Activated B cell treated with CpG ODN at 0.5 μM for 24 hours (primary cell): ENCODE measurements at regions not wholly inside any gene's neighbourhood (a gene's known extent, or its start where the extent isn't known, plus 50 kb on each side); places are given as distances from the start of the nearest gene placed in this dataset.

Source experiments
- ATAC-seq: fragments of 200-7000 bp; cut with Tn5 transposase; one replicate; pipeline ENCODE4 v1.10.0; 2021; ENCODE audit warnings: low read depth, mild to moderate bottlenecking, moderate library complexity
- CTCF ChIA-PET: fragments of 350-600 bp; sonication (Branson Sonifier 250); formaldehyde crosslinking; loops from one replicate; lab custom pipeline; 2021; ENCODE audit warnings: antibody characterized with exemption; lab: Charles Lee
- POLR2A ChIA-PET: fragments of 350-600 bp; sonication (Branson Sonifier 250); formaldehyde crosslinking; loops from one replicate; lab custom pipeline; 2021; ENCODE audit warnings: antibody characterized with exemption; lab: Charles Lee
- DNase-seq: peaks from one replicate; pipeline ENCODE4 v3.0.0; 2022
- H3K27ac Mint-ChIP-seq: one replicate; pipeline ENCODE4 v1.8.0; 2020; ENCODE audit warnings: mixed read lengths
- H3K27me3 Mint-ChIP-seq: one replicate; pipeline ENCODE4 v1.8.0; 2021; ENCODE audit warnings: mixed read lengths
- H3K36me3 Mint-ChIP-seq: one replicate; pipeline ENCODE4 v1.8.0; 2021; ENCODE audit warnings: low read depth, mixed read lengths
- H3K4me1 Mint-ChIP-seq: one replicate; pipeline ENCODE4 v1.8.0; 2021; ENCODE audit warnings: mixed read lengths
- H3K4me3 Mint-ChIP-seq: one replicate; pipeline ENCODE4 v1.8.0; 2020; ENCODE audit warnings: mild to moderate bottlenecking, mixed read lengths
- H3K9me3 Mint-ChIP-seq: one replicate; pipeline ENCODE4 v1.8.0; 2020; ENCODE audit warnings: mixed read lengths
- intact Hi-C: fragments of 100-400 bp; cut with micrococcal nuclease; formaldehyde crosslinking; loops from one replicate; pipeline ENCODE4 v1.15.1; 2024
- TF ChIP-seq, protein P1 (sequence below): fragments of 200-600 bp; IDR thresholded peaks from one replicate; pipeline ENCODE4 v1.8.0; 2022; ENCODE audit warnings: antibody characterized with exemption, mild to moderate bottlenecking

DNA sequence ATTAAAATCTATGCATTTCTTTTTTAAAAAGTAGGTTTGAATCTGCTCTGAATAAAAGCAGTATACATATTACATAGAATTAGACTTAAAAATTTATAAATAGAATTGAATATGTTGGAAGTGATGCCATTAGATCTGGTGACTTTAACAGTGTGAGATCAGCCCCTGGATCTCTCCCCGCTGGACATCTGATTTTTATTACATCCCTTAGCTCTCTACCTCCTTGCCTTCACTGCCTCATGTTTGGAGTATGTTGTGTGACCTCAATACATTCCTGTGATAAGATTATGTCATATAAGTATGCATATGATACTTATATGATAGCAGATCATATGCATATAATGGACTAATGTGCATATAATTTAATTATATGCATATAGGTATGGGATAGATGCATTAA is 643.4 kb upstream of the NR2F2 start:
- H3K9me3 Mint-ChIP-seq: peaks cover 9% of the 10 kb centered on the region
- H3K27me3 Mint-ChIP-seq: no peaks in the 10 kb centered on the region
- DNase-seq (no peak), ATAC-seq (no peak)
- ChIA-PET CTCF (no interaction called here), POLR2A (no interaction called here)
- no peak overlapping the region for H3K27ac Mint-ChIP-seq
- H3K4me3 Mint-ChIP-seq: no peak overlapping the region
- no peaks in the 10 kb centered on the region for H3K4me1 Mint-ChIP-seq
- H3K36me3 Mint-ChIP-seq: no peaks in the 10 kb centered on the region
- TF ChIP-seq, protein P1, sequence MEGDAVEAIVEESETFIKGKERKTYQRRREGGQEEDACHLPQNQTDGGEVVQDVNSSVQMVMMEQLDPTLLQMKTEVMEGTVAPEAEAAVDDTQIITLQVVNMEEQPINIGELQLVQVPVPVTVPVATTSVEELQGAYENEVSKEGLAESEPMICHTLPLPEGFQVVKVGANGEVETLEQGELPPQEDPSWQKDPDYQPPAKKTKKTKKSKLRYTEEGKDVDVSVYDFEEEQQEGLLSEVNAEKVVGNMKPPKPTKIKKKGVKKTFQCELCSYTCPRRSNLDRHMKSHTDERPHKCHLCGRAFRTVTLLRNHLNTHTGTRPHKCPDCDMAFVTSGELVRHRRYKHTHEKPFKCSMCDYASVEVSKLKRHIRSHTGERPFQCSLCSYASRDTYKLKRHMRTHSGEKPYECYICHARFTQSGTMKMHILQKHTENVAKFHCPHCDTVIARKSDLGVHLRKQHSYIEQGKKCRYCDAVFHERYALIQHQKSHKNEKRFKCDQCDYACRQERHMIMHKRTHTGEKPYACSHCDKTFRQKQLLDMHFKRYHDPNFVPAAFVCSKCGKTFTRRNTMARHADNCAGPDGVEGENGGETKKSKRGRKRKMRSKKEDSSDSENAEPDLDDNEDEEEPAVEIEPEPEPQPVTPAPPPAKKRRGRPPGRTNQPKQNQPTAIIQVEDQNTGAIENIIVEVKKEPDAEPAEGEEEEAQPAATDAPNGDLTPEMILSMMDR: no peak
- intact Hi-C loops: no loop called here

- peaks cover 7% of the 10 kb centered on the region for H3K9me3 Mint-ChIP-seq
- intact Hi-C loops: no loop called here
- ATAC-seq (no peak), DNase-seq (no peak)
- CTCF ChIA-PET: no interaction called here
- H3K27ac Mint-ChIP-seq: no peak overlapping the region
- H3K36me3 Mint-ChIP-seq: no peaks in the 10 kb centered on the region
- TF ChIP-seq, protein P1: no peak
- no peaks in the 10 kb centered on the region for H3K27me3 Mint-ChIP-seq
- H3K4me3 Mint-ChIP-seq: no peak overlapping the region
- H3K4me1 Mint-ChIP-seq: no peaks in the 10 kb centered on the region
- POLR2A ChIA-PET: no interaction called here
Measured at GRCh38 chr15:95687686-95688085, 642.8 kb upstream of the NR2F2 start.

DNA sequence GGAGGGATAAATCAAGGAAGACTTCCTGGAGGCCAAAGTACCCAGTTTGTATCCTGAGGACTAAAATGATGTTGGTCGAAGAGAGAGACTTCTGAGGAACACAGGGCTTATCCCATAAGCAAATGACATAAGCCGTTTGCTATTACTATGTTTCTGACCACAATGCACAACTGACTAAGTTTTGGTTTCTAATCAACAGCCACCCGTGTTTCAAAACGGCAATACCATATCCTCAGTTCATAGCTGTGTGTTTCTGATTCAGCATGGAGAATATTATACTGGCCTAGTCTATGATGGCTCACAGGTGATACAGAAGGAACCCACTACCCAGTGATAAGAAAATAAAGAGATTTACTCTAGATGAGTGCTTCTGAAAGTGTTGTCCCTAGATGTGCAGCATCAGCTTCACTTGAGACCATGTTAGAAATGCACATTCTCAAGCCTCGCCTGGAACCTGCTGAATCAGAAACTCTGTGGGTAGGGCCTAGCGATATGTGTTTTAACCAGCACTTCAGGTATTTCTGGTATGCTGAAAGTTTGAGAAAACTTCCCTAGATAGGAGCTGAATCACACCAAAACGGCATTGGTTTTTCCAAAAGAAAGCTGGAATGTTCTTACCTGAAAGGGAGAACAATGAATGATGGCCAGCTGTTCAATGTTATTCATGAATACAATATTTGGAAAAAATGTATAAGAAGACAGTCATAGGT is 639.7 kb upstream of the NR2F2 start:
- ChIA-PET CTCF (no interaction called here), POLR2A (no interaction called here)
- TF ChIP-seq, protein P1: no peak
- Mint-ChIP-seq H3K4me3 (no peak overlapping the region), H3K27me3 (no peaks in the 10 kb centered on the region), H3K36me3 (no peaks in the 10 kb centered on the region), H3K4me1 (no peaks in the 10 kb centered on the region), H3K27ac (no peak overlapping the region), H3K9me3 (peaks cover 24% of the 10 kb centered on the region)
- ATAC-seq: no peak
- intact Hi-C loops: no loop called here
- no peak for DNase-seq

DNA sequence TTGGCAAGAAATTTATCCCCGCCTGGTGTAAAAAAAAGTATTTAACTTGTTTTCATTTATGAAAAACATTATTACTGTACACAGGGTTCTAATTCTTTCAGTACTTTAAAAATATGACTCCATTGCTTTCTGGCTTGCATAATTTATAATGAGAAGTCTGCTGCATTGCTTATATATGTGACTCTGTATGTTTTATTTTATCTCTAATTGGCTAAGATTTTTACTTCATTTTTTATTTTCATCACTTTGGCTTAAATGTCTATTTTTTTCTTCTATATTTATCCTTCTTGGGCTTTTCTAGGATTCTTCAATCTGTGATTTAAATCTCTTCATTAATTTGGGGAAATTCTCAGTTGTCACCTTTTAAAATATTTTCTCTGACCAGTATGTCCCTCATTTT is 636.6 kb upstream of the NR2F2 start:
- ChIA-PET CTCF (no interaction called here), POLR2A (no interaction called here)
- ATAC-seq: no peak
- intact Hi-C loops: no loop called here
- H3K27me3 Mint-ChIP-seq: no peaks in the 10 kb centered on the region
- no peak overlapping the region for H3K27ac Mint-ChIP-seq
- TF ChIP-seq, protein P1: no peak
- peaks cover 24% of the 10 kb centered on the region for H3K9me3 Mint-ChIP-seq
- no peaks in the 10 kb centered on the region for H3K36me3 Mint-ChIP-seq
- no peak overlapping the region for H3K4me3 Mint-ChIP-seq
- no peak for DNase-seq
- no peaks in the 10 kb centered on the region for H3K4me1 Mint-ChIP-seq

GRCh38 chr15:95698230-95698629 is 632.3 kb upstream of the NR2F2 start:
- intact Hi-C loops: no loop called here
- H3K4me3 Mint-ChIP-seq: no peak overlapping the region
- DNase-seq: no peak
- H3K4me1 Mint-ChIP-seq: no peaks in the 10 kb centered on the region
- ATAC-seq: no peak
- H3K9me3 Mint-ChIP-seq: peaks cover 32% of the 10 kb centered on the region
- no peaks in the 10 kb centered on the region for H3K27me3 Mint-ChIP-seq
- TF ChIP-seq, protein P1: no peak
- no peak overlapping the region for H3K27ac Mint-ChIP-seq
- H3K36me3 Mint-ChIP-seq: no peaks in the 10 kb centered on the region
- ChIA-PET POLR2A (no interaction called here), CTCF (no interaction called here)
